ENCODE measurements at regions not wholly inside any gene's neighbourhood (a gene's known extent, or its start where the extent isn't known, plus 50 kb on each side); places are given as distances from the start of the nearest gene placed in this dataset.
"Not testable (repeated sequence)": the region's sequence is repeated elsewhere in the genome, so short reads cannot be mapped to it uniquely, and the experiment has no call there.

GRCh38 chr1:190808035-190808434 is 330.4 kb upstream of the BRINP3 start:
- H3K27me3 ChIP-seq: no peaks in the 10 kb centered on the region
- no peak for DNase-seq (ENCODE audit: extremely low spot score)
- H3K27ac ChIP-seq (replicated peaks in 1 of 4): no peak overlapping the region
- H3K4me1 ChIP-seq: no peaks in the 10 kb centered on the region
- intact Hi-C loops (cut with DNase I): no loop called here
- TF ChIP-seq POLR2A (IDR thresholded peaks at IDR 0.05; ENCODE audit: low read depth) (no peak), CTCF (IDR thresholded peaks at IDR 0.05) (no peak), POLR2AphosphoS5 (IDR thresholded peaks at IDR 0.05) (no peak), EP300 (IDR thresholded peaks at IDR 0.05) (no peak)
- 59% methylated on average over 3 of the region's 3 CpGs for WGBS
- H3K9me3 ChIP-seq: no peaks in the 10 kb centered on the region
- H3K4me3 ChIP-seq: no peak overlapping the region
- no peaks in the 10 kb centered on the region for H3K36me3 ChIP-seq

DNA sequence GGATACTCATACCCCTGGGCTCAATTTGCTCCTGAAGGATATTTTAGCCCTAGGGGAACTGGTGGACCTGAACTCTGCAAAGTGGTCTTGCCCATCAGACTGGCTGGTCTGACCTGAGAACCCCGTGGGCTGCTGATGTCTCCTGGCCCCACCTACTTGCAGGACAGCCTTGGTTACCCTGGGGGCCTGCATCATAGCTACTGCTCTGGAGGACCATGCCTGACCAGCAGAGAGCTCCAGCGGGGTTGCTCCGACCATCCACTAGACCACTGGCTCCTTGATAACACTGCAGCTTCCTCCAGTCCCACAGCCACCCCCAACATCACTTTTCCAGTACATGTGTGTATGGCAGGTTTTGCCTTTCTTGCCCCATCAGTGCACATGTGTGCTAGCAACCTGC is 331.6 kb upstream of the BRINP3 start:
- no CpG with 5 or more reads among the region's 3 CpGs for WGBS
- TF ChIP-seq EP300 (IDR thresholded peaks at IDR 0.05): no peak
- no peak for TF ChIP-seq CTCF (IDR thresholded peaks at IDR 0.05)
- no peak for TF ChIP-seq POLR2AphosphoS5 (IDR thresholded peaks at IDR 0.05)
- TF ChIP-seq POLR2A (IDR thresholded peaks at IDR 0.05; ENCODE audit: low read depth): no peak

DNA sequence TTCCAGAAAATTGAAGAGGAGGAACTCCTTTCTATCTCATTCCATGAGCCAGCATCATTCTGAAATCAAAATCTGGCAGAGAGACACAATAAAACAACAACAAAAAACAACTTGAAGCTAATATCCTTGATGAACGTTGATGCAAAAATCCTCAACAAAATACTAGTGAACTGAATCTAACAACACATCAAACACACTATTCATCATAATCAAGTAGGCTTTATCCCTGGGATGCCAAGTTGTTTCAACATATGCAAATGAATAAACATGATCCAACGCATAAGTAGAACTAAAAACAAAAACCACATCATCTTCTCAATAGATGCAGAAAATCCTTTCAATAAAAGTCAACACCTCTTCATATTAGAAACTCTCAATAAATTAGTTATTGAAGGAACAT is 335.3 kb upstream of the BRINP3 start:
- 84% methylated on average over 2 of the region's 2 CpGs for WGBS
- Histone ChIP-seq H3K4me3 (no peak overlapping the region), H3K4me1 (no peaks in the 10 kb centered on the region), H3K27me3 (no peaks in the 10 kb centered on the region), H3K36me3 (no peaks in the 10 kb centered on the region), H3K9me3 (peaks cover 0 to 3% (median 1%) of the 10 kb centered on the region in 4 donors), H3K27ac (replicated peaks in 1 of 4) (no peak overlapping the region)
- DNase-seq (ENCODE audit: extremely low spot score): no peak
- no peak for TF ChIP-seq POLR2AphosphoS5 (IDR thresholded peaks at IDR 0.05)
- no peak for TF ChIP-seq EP300 (IDR thresholded peaks at IDR 0.05)
- no peak for TF ChIP-seq POLR2A (IDR thresholded peaks at IDR 0.05; ENCODE audit: low read depth)
- TF ChIP-seq CTCF (IDR thresholded peaks at IDR 0.05): no peak
- intact Hi-C loops (cut with DNase I): no loop called here

More for the DNA sequence above, 331.6 kb upstream of the BRINP3 start:
- intact Hi-C loops (cut with DNase I): no loop called here
- Histone ChIP-seq H3K4me3 (no peak overlapping the region), H3K27ac (replicated peaks in 1 of 4) (no peak overlapping the region), H3K4me1 (no peaks in the 10 kb centered on the region), H3K9me3 (no peaks in the 10 kb centered on the region), H3K36me3 (no peaks in the 10 kb centered on the region), H3K27me3 (no peaks in the 10 kb centered on the region)
- no peak for DNase-seq (ENCODE audit: extremely low spot score)

GRCh38 chr1:190832511-190832910 is 354.8 kb upstream of the BRINP3 start:
- H3K9me3 ChIP-seq: no peaks in the 10 kb centered on the region
- H3K4me3 ChIP-seq: no peak overlapping the region
- no peak for DNase-seq (ENCODE audit: extremely low spot score)
- peaks cover 0 to 5% (median 0%) of the 10 kb centered on the region in 4 donors for H3K4me1 ChIP-seq
- intact Hi-C loops (cut with DNase I): no loop called here
- H3K27ac ChIP-seq (replicated peaks in 1 of 4): no peak overlapping the region
- TF ChIP-seq CTCF (IDR thresholded peaks at IDR 0.05) (no peak), POLR2AphosphoS5 (IDR thresholded peaks at IDR 0.05) (no peak), EP300 (IDR thresholded peaks at IDR 0.05) (no peak), POLR2A (IDR thresholded peaks at IDR 0.05; ENCODE audit: low read depth) (no peak)
- no peaks in the 10 kb centered on the region for H3K27me3 ChIP-seq
- H3K36me3 ChIP-seq: no peaks in the 10 kb centered on the region

DNA sequence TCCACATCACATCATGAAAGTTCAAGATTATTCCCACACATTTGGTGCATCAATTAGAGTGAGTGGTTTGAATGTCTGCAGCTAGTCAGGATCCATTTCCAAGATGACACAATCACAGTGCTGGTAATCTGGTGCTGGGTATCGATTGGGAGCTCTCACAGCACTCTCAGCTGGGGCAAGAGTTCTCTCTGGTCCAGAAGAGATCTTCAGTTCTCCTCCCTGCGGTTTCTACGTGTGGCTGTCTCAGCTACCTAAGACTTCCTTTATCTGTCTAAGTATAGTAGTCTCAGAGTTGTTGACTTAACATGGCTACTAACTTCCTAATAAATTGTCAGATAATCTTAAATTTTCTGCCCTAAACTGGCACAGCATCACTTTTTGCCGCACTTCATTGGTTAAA is 358.0 kb upstream of the BRINP3 start:
- no peaks in the 10 kb centered on the region for H3K9me3 ChIP-seq
- no peak for TF ChIP-seq POLR2AphosphoS5 (IDR thresholded peaks at IDR 0.05)
- no peak for TF ChIP-seq POLR2A (IDR thresholded peaks at IDR 0.05; ENCODE audit: low read depth)
- TF ChIP-seq CTCF (IDR thresholded peaks at IDR 0.05): no peak
- TF ChIP-seq EP300 (IDR thresholded peaks at IDR 0.05): no peak
- intact Hi-C loops (cut with DNase I): no loop called here
- no peak for DNase-seq (ENCODE audit: extremely low spot score)
- H3K4me1 ChIP-seq: peaks cover 0 to 5% (median 0%) of the 10 kb centered on the region in 4 donors
- no peak overlapping the region for H3K4me3 ChIP-seq
- no peaks in the 10 kb centered on the region for H3K36me3 ChIP-seq
- no peak overlapping the region for H3K27ac ChIP-seq (replicated peaks in 1 of 4)
- 72% methylated on average over 4 of the region's 4 CpGs for WGBS
- H3K27me3 ChIP-seq: no peaks in the 10 kb centered on the region

GRCh38 chr1:190837200-190837599 is 359.5 kb upstream of the BRINP3 start:
- intact Hi-C loops (cut with DNase I); H3K4me1 ChIP-seq; H3K9me3 ChIP-seq; DNase-seq (ENCODE audit: extremely low spot score); H3K4me3 ChIP-seq; H3K36me3 ChIP-seq; H3K27me3 ChIP-seq; H3K27ac ChIP-seq (replicated peaks in 1 of 4): not testable (repeated sequence)
- 95% methylated on average over 21 of the region's 21 CpGs for WGBS
